ENCODE measurements at regions not wholly inside any gene's neighbourhood (a gene's known extent, or its start where the extent isn't known, plus 50 kb on each side); places are given as distances from the start of the nearest gene placed in this dataset.

DNA sequence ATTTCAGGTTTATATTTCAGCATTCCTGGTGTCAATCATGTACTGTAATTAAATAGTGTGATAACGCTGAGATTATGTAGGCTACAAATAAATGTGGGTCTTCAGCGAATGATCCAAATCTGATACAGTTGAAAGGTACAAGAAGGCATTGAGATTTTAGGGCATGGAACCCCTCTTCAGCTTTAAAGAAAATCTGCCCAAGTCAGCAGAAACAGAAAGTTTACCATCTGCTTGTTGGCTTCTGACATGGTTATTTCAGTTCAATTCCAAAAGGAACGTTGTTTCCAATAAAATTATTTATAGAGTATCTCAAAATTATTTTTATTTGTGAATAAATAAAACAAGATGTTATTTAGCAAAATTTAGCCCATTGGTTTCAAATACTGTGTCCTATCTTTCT, 400.2 kb upstream of the RORA start:
- Histone ChIP-seq H3K27me3 (no peaks in the 10 kb centered on the region), H3K9me3 (no peaks in the 10 kb centered on the region), H3K4me1 (no peaks in the 10 kb centered on the region), H3K4me3 (no peak overlapping the region), H3K36me3 (no peaks in the 10 kb centered on the region), H3K27ac (no peak overlapping the region)
- TF ChIP-seq, protein P1, sequence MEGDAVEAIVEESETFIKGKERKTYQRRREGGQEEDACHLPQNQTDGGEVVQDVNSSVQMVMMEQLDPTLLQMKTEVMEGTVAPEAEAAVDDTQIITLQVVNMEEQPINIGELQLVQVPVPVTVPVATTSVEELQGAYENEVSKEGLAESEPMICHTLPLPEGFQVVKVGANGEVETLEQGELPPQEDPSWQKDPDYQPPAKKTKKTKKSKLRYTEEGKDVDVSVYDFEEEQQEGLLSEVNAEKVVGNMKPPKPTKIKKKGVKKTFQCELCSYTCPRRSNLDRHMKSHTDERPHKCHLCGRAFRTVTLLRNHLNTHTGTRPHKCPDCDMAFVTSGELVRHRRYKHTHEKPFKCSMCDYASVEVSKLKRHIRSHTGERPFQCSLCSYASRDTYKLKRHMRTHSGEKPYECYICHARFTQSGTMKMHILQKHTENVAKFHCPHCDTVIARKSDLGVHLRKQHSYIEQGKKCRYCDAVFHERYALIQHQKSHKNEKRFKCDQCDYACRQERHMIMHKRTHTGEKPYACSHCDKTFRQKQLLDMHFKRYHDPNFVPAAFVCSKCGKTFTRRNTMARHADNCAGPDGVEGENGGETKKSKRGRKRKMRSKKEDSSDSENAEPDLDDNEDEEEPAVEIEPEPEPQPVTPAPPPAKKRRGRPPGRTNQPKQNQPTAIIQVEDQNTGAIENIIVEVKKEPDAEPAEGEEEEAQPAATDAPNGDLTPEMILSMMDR (IDR thresholded peaks at IDR 0.05) = no peak
- no peak for TF ChIP-seq EP300 (IDR thresholded peaks at IDR 0.05)
- no peak for TF ChIP-seq POLR2A (IDR thresholded peaks at IDR 0.05)
- TF ChIP-seq POLR2AphosphoS5 (IDR thresholded peaks at IDR 0.05) = no peak
- intact Hi-C loops (cut with DNase I) = no loop called here
- DNase-seq = no peak
- 71 to 84% methylated on average over 3 of the region's 3 CpGs for WGBS, 2 donors

DNA sequence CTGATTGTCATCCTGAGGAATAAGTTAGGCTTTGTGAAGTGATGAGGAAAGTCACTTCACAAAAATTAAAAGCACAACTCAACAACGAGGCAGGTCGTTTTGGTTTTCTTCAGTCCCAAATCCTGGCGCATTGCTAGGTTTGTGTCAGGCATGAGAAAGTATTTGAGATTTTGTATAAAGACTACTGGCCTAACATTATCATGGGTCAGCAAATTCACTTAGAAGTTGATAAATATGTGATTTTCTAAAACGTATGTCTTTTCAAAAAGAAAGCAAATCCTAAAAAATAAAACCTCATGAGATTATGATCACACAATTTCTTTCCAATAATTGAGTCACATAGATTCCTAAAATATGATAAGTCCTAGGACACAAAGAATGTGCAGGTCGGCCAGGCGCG, 395.8 kb upstream of the RORA start:
- Histone ChIP-seq H3K4me3 (no peak overlapping the region), H3K36me3 (no peaks in the 10 kb centered on the region), H3K27me3 (no peaks in the 10 kb centered on the region), H3K4me1 (no peaks in the 10 kb centered on the region), H3K9me3 (no peaks in the 10 kb centered on the region), H3K27ac (no peak overlapping the region)
- WGBS, 2 donors = 92 to 93% methylated on average over 7 of the region's 7 CpGs
- TF ChIP-seq EP300 (IDR thresholded peaks at IDR 0.05) (no peak), POLR2A (IDR thresholded peaks at IDR 0.05) (no peak), POLR2AphosphoS5 (IDR thresholded peaks at IDR 0.05) (no peak)
- TF ChIP-seq, protein P1 (IDR thresholded peaks at IDR 0.05) = no peak
- DNase-seq = no peak
- intact Hi-C loops (cut with DNase I) = no loop called here

- TF ChIP-seq POLR2A (IDR thresholded peaks at IDR 0.05) (no peak), EP300 (IDR thresholded peaks at IDR 0.05) (no peak), POLR2AphosphoS5 (IDR thresholded peaks at IDR 0.05) (no peak)
- TF ChIP-seq, protein P1 (IDR thresholded peaks at IDR 0.05) = no peak
- 85 to 88% methylated on average over 15 of the region's 15 CpGs for WGBS, 2 donors
- Histone ChIP-seq H3K36me3 (no peaks in the 10 kb centered on the region), H3K4me3 (no peak overlapping the region), H3K27ac (no peak overlapping the region), H3K4me1 (no peaks in the 10 kb centered on the region), H3K27me3 (no peaks in the 10 kb centered on the region), H3K9me3 (no peaks in the 10 kb centered on the region)
- intact Hi-C loops (cut with DNase I) = no loop called here
- DNase-seq = no peak
These were observed 394.6 kb upstream of the RORA start for GRCh38 chr15:61623746-61624145.

- DNase-seq = no peak
- H3K4me1 ChIP-seq = no peaks in the 10 kb centered on the region
- H3K36me3 ChIP-seq = no peaks in the 10 kb centered on the region
- H3K27me3 ChIP-seq = no peaks in the 10 kb centered on the region
- no peak overlapping the region for H3K27ac ChIP-seq
- WGBS, 2 donors = 87 to 93% methylated on average over 2 of the region's 2 CpGs
- no peak overlapping the region for H3K4me3 ChIP-seq
- intact Hi-C loops (cut with DNase I) = no loop called here
- TF ChIP-seq POLR2AphosphoS5 (IDR thresholded peaks at IDR 0.05) (no peak), EP300 (IDR thresholded peaks at IDR 0.05) (no peak), POLR2A (IDR thresholded peaks at IDR 0.05) (no peak)
- TF ChIP-seq, protein P1 (IDR thresholded peaks at IDR 0.05) = no peak
- no peaks in the 10 kb centered on the region for H3K9me3 ChIP-seq
These were observed 392.8 kb upstream of the RORA start for GRCh38 chr15:61621865-61622264.

DNA sequence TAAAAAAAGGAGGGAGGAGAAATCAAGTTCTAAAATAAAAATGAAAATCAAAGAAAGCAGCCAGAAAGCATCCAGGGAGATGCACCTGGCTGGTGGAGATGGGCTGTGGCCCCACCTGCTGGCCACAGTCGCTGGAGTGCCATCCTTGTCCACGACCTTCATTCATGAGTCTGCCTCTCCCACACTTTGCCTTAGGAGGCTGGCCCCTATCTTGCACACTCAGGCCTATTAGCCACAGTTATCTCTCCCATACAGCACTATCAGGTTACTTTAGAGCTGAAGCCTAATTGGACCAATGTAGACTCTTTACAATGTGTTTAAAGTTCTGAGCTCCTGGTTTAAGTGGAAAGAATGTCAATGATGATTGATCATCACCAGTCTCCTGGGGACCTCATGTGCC, 392.0 kb upstream of the RORA start:
- Histone ChIP-seq H3K36me3 (no peaks in the 10 kb centered on the region), H3K27ac (no peak overlapping the region), H3K9me3 (no peaks in the 10 kb centered on the region), H3K4me1 (no peaks in the 10 kb centered on the region), H3K4me3 (no peak overlapping the region), H3K27me3 (no peaks in the 10 kb centered on the region)
- TF ChIP-seq, protein P1 (IDR thresholded peaks at IDR 0.05) = peak in 2 of 4 experiments; percentile 12 to 22
- no peak for TF ChIP-seq POLR2A (IDR thresholded peaks at IDR 0.05)
- no peak for DNase-seq
- intact Hi-C loops (cut with DNase I) = no loop called here
- 0 to 2% methylated on average over 2 of the region's 2 CpGs for WGBS, 2 donors
